ENCODE measurements at regions not wholly inside any gene's neighbourhood (a gene's known extent, or its start where the extent isn't known, plus 50 kb on each side); places are given as distances from the start of the nearest gene placed in this dataset.

DNA sequence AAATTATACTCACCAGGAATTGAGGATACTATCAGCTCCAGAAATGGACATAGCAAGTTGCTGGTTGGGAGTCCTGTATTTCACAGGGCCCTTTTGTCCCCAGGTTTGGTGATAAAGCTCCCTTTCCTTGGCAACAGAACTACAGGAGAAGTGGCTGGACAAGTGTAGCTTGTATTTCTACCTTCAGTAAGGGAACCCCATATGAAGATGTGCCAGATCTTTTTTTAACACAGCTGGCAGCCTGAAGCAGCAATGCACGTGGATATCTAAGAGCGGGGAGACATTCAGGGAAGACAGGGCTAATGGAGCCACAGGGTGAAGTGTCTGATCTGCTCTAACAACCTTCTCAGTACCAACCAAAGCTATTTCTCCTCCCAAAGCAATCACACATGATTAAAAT lies 373.9 kb upstream of the ID4 start:
- Mint-ChIP-seq H3K36me3 (ENCODE audit: low read depth) (no peaks in the 10 kb centered on the region), H3K9me3 (no peaks in the 10 kb centered on the region), H3K4me3 (no peak overlapping the region), H3K27me3 (ENCODE audit: low read depth) (no peaks in the 10 kb centered on the region), H3K4me1 (peaks cover 15% of the 10 kb centered on the region), H3K27ac (ENCODE audit: unreplicated experiment) (no peak overlapping the region)
- TF ChIP-seq, protein P1, sequence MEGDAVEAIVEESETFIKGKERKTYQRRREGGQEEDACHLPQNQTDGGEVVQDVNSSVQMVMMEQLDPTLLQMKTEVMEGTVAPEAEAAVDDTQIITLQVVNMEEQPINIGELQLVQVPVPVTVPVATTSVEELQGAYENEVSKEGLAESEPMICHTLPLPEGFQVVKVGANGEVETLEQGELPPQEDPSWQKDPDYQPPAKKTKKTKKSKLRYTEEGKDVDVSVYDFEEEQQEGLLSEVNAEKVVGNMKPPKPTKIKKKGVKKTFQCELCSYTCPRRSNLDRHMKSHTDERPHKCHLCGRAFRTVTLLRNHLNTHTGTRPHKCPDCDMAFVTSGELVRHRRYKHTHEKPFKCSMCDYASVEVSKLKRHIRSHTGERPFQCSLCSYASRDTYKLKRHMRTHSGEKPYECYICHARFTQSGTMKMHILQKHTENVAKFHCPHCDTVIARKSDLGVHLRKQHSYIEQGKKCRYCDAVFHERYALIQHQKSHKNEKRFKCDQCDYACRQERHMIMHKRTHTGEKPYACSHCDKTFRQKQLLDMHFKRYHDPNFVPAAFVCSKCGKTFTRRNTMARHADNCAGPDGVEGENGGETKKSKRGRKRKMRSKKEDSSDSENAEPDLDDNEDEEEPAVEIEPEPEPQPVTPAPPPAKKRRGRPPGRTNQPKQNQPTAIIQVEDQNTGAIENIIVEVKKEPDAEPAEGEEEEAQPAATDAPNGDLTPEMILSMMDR (conservative IDR thresholded peaks at IDR 0.05), result no peak
- no peak for DNase-seq (ENCODE audit: low read depth, low spot score)

- no peak for DNase-seq (ENCODE audit: low read depth, low spot score)
- no peaks in the 10 kb centered on the region for H3K27me3 Mint-ChIP-seq (ENCODE audit: low read depth)
- TF ChIP-seq, protein P1 (conservative IDR thresholded peaks at IDR 0.05), result no peak
- H3K9me3 Mint-ChIP-seq, result no peaks in the 10 kb centered on the region
- peaks cover 11% of the 10 kb centered on the region for H3K4me1 Mint-ChIP-seq
- no peak overlapping the region for H3K27ac Mint-ChIP-seq (ENCODE audit: unreplicated experiment)
- H3K4me3 Mint-ChIP-seq, result no peak overlapping the region
- H3K36me3 Mint-ChIP-seq (ENCODE audit: low read depth), result no peaks in the 10 kb centered on the region
Observed at GRCh38 chr6:19463925-19464324, 373.2 kb upstream of the ID4 start.

GRCh38 chr6:19465256-19465655 lies 371.9 kb upstream of the ID4 start:
- Mint-ChIP-seq H3K4me1 (peaks cover 10% of the 10 kb centered on the region), H3K36me3 (ENCODE audit: low read depth) (no peaks in the 10 kb centered on the region), H3K27me3 (ENCODE audit: low read depth) (no peaks in the 10 kb centered on the region), H3K9me3 (no peaks in the 10 kb centered on the region), H3K4me3 (no peak overlapping the region), H3K27ac (ENCODE audit: unreplicated experiment) (peak overlapping the region; percentile 63)
- TF ChIP-seq, protein P1 (conservative IDR thresholded peaks at IDR 0.05), result no peak
- no peak for DNase-seq (ENCODE audit: low read depth, low spot score)

GRCh38 chr6:19465760-19466159 lies 371.4 kb upstream of the ID4 start:
- H3K27ac Mint-ChIP-seq (ENCODE audit: unreplicated experiment), result no peak overlapping the region
- no peaks in the 10 kb centered on the region for H3K36me3 Mint-ChIP-seq (ENCODE audit: low read depth)
- H3K9me3 Mint-ChIP-seq, result no peaks in the 10 kb centered on the region
- DNase-seq (ENCODE audit: low read depth, low spot score), result no peak
- H3K4me3 Mint-ChIP-seq, result no peak overlapping the region
- TF ChIP-seq, protein P1 (conservative IDR thresholded peaks at IDR 0.05), result no peak
- peaks cover 10% of the 10 kb centered on the region for H3K4me1 Mint-ChIP-seq
- H3K27me3 Mint-ChIP-seq (ENCODE audit: low read depth), result no peaks in the 10 kb centered on the region

- H3K27ac Mint-ChIP-seq (ENCODE audit: unreplicated experiment), result no peak overlapping the region
- H3K36me3 Mint-ChIP-seq (ENCODE audit: low read depth), result peaks cover 7% of the 10 kb centered on the region
- no peak overlapping the region for H3K4me3 Mint-ChIP-seq
- H3K27me3 Mint-ChIP-seq (ENCODE audit: low read depth), result no peaks in the 10 kb centered on the region
- no peak for DNase-seq (ENCODE audit: low read depth, low spot score)
- TF ChIP-seq, protein P1 (conservative IDR thresholded peaks at IDR 0.05), result no peak
- peaks cover 9% of the 10 kb centered on the region for H3K9me3 Mint-ChIP-seq
- H3K4me1 Mint-ChIP-seq, result peaks cover 5% of the 10 kb centered on the region
Observed at GRCh38 chr6:19470333-19470732, 366.8 kb upstream of the ID4 start.

DNA sequence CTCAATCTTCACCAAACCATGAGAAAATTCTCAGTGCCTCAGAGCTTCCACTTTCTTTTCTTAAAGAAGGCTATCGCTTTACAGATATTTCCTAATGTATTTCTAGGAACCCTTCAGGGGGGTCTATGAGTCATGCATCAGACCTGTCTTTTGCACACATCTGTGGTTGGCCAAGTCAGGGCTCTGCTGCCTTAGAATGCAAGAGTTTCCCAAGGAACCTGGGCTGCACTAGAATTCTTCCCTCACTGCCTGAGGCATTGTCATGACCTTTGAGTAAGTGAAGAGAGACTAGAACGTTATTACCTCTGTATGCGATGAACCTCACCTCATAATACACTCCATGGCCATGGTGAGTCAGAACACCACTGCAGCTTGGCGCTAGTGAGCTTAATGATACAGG lies 365.0 kb upstream of the ID4 start:
- H3K27me3 Mint-ChIP-seq (ENCODE audit: low read depth), result no peaks in the 10 kb centered on the region
- no peak for DNase-seq (ENCODE audit: low read depth, low spot score)
- no peaks in the 10 kb centered on the region for H3K4me1 Mint-ChIP-seq
- TF ChIP-seq, protein P1 (conservative IDR thresholded peaks at IDR 0.05), result no peak
- H3K4me3 Mint-ChIP-seq, result no peak overlapping the region
- peaks cover 11% of the 10 kb centered on the region for H3K36me3 Mint-ChIP-seq (ENCODE audit: low read depth)
- no peak overlapping the region for H3K27ac Mint-ChIP-seq (ENCODE audit: unreplicated experiment)
- H3K9me3 Mint-ChIP-seq, result peaks cover 14% of the 10 kb centered on the region

All from neural crest cell (in vitro differentiated cells).